ENCODE measurements at regions not wholly inside any gene's neighbourhood (a gene's known extent, or its start where the extent isn't known, plus 50 kb on each side); places are given as distances from the start of the nearest gene placed in this dataset.

- Histone ChIP-seq H3K27ac (ENCODE audit: low read length in 2 of 2) (no peak overlapping the region), H3K9ac (ENCODE audit: low read length) (no peak overlapping the region), H3K36me3 (replicated peaks in 1 of 2; ENCODE audit: control extremely low read depth in 1 of 2, control insufficient read depth in 1 of 2, extremely low read depth in 1 of 2, insufficient read depth in 2 of 2, low read length in 1 of 2) (no peaks in the 10 kb centered on the region), H3K79me2 (ENCODE audit: control insufficient read depth, insufficient read depth, low read length) (no peaks in the 10 kb centered on the region), H4K20me1 (ENCODE audit: control insufficient read depth, insufficient read depth, low read length, poor library complexity, severe bottlenecking) (no peaks in the 10 kb centered on the region), H3K4me2 (replicated peaks; ENCODE audit: low read depth, low read length, poor library complexity, severe bottlenecking) (no peak overlapping the region), H2AFZ (ENCODE audit: insufficient read depth, low read depth, low read length, poor library complexity, severe bottlenecking) (no peak overlapping the region), H3K9me3 (ENCODE audit: control extremely low read depth in 1 of 3, control insufficient read depth in 2 of 3, insufficient read depth in 1 of 3, low read length in 2 of 3) (no peaks in the 10 kb centered on the region), H3K4me1 (ENCODE audit: control insufficient read depth in 2 of 2, insufficient read depth in 2 of 2, low read length in 2 of 2) (no peaks in the 10 kb centered on the region), H3K27me3 (replicated peaks in 1 of 4; ENCODE audit: control extremely low read depth in 1 of 4, control insufficient read depth in 3 of 4, insufficient read depth in 4 of 4, low read length in 3 of 4) (no peaks in the 10 kb centered on the region), H3K4me3 (ENCODE audit: control extremely low read depth in 1 of 5, extremely low read depth in 1 of 5, insufficient read depth in 1 of 5, low read depth in 2 of 5, low read length in 4 of 5) (no peak overlapping the region)
- no peaks in the 10 kb centered on the region for H3K9me3 Mint-ChIP-seq (ENCODE audit: insufficient read depth)
- no peak for ATAC-seq (ENCODE audit: low read depth)
- H3K27me3 Mint-ChIP-seq: no peaks in the 10 kb centered on the region
- DNase-seq: no peak
- ChIA-PET POLR2A (no interaction called here), CTCF (no interaction called here)
- no CpG with 5 or more reads among the region's 1 CpG for WGBS (ENCODE audit: insufficient coverage)
- no peak overlapping the region for H3K4me3 Mint-ChIP-seq
- H3K27ac Mint-ChIP-seq: no peak overlapping the region
- TF ChIP-seq CTCF (IDR thresholded peaks at IDR 0.05): no peak
- no peak for TF ChIP-seq EZH2 (IDR thresholded peaks at IDR 0.05; ENCODE audit: borderline replicate concordance, insufficient read depth, low read depth, low read length, poor library complexity, severe bottlenecking)
- intact Hi-C loops (cut with micrococcal nuclease): no loop called here
- H3K4me1 Mint-ChIP-seq: no peaks in the 10 kb centered on the region
Observed at GRCh38 chr10:111785921-111786320, 397.6 kb downstream of the GPAM start.

- no peaks in the 10 kb centered on the region for H3K79me2 ChIP-seq (ENCODE audit: control insufficient read depth, insufficient read depth, low read length)
- intact Hi-C loops (cut with micrococcal nuclease): no loop called here
Observed at GRCh38 chr10:111789821-111790220, 393.7 kb downstream of the GPAM start.

More at GRCh38 chr10:111789821-111790220, 393.7 kb downstream of the GPAM start:
- Histone ChIP-seq H3K27me3 (replicated peaks in 1 of 4; ENCODE audit: control extremely low read depth in 1 of 4, control insufficient read depth in 3 of 4, insufficient read depth in 4 of 4, low read length in 3 of 4) (no peaks in the 10 kb centered on the region), H4K20me1 (ENCODE audit: control insufficient read depth, insufficient read depth, low read length, poor library complexity, severe bottlenecking) (no peaks in the 10 kb centered on the region), H3K4me2 (replicated peaks; ENCODE audit: low read depth, low read length, poor library complexity, severe bottlenecking) (no peak overlapping the region), H3K36me3 (replicated peaks in 1 of 2; ENCODE audit: control extremely low read depth in 1 of 2, control insufficient read depth in 1 of 2, extremely low read depth in 1 of 2, insufficient read depth in 2 of 2, low read length in 1 of 2) (no peaks in the 10 kb centered on the region), H3K27ac (ENCODE audit: low read length in 2 of 2) (no peak overlapping the region), H3K9ac (ENCODE audit: low read length) (no peak overlapping the region), H3K4me1 (ENCODE audit: control insufficient read depth in 2 of 2, insufficient read depth in 2 of 2, low read length in 2 of 2) (no peaks in the 10 kb centered on the region), H2AFZ (ENCODE audit: insufficient read depth, low read depth, low read length, poor library complexity, severe bottlenecking) (no peak overlapping the region), H3K9me3 (ENCODE audit: control extremely low read depth in 1 of 3, control insufficient read depth in 2 of 3, insufficient read depth in 1 of 3, low read length in 2 of 3) (no peaks in the 10 kb centered on the region), H3K4me3 (ENCODE audit: control extremely low read depth in 1 of 5, extremely low read depth in 1 of 5, insufficient read depth in 1 of 5, low read depth in 2 of 5, low read length in 4 of 5) (no peak overlapping the region)
- H3K4me3 Mint-ChIP-seq: no peak overlapping the region
- no peak overlapping the region for H3K27ac Mint-ChIP-seq
- no peaks in the 10 kb centered on the region for H3K27me3 Mint-ChIP-seq
- TF ChIP-seq CTCF (IDR thresholded peaks at IDR 0.05) (no peak), EZH2 (IDR thresholded peaks at IDR 0.05; ENCODE audit: borderline replicate concordance, insufficient read depth, low read depth, low read length, poor library complexity, severe bottlenecking) (no peak)
- no peaks in the 10 kb centered on the region for H3K4me1 Mint-ChIP-seq
- no peaks in the 10 kb centered on the region for H3K9me3 Mint-ChIP-seq (ENCODE audit: insufficient read depth)
- ChIA-PET POLR2A (no interaction called here), CTCF (no interaction called here)
- ATAC-seq (ENCODE audit: low read depth): no peak
- DNase-seq: no peak
